ENCODE measurements at regions not wholly inside any gene's neighbourhood (a gene's known extent, or its start where the extent isn't known, plus 50 kb on each side); places are given as distances from the start of the nearest gene placed in this dataset.

DNA sequence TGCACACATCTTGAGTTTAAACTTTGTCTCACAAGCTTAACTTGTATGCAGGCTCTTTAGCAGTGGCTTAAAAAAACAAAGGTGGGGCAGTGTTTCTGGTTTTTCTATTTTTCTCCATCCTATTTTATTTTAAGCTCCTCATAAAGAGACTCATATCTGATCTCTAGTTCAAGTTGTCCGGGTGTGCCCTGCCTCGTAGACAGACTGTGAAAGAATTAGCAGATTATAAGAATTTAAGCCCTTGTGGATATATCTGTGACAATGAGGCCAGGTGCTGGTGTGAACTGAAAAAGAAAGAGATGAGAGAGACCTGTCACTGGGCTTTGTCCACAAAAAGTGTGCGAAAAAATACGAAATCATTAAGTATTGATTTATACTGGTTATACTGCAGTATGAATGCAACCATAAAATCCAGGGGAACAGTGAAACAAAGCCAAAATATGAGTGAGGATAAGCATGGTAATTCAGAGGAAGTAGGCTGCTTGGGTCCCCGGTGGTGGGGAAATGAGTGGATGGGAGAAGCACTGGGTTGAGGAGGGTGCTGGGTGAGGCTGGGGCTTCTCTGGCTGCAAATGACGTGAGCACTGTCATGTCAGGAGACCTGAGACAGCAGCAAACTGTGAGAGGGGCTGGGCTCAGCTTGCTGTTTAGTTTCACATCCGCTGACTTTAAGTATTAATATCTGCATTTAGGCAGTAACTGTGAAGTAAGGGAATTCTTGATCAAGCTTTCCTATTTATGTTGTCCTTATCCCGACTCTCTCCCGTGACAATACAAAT lies 179.7 kb upstream of the ANKRD55 start:
- Mint-ChIP-seq H3K9me3 (ENCODE audit: unreplicated experiment) (no peaks in the 10 kb centered on the region), H3K27me3 (ENCODE audit: unreplicated experiment) (no peaks in the 10 kb centered on the region), H3K27ac (ENCODE audit: unreplicated experiment) (no peak overlapping the region), H3K36me3 (ENCODE audit: unreplicated experiment) (peaks cover 5% of the 10 kb centered on the region), H3K4me1 (ENCODE audit: low read depth, unreplicated experiment) (peaks cover 3% of the 10 kb centered on the region), H3K4me3 (ENCODE audit: unreplicated experiment) (no peak overlapping the region)
- DNase-seq: no peak
- TF ChIP-seq, protein P1, sequence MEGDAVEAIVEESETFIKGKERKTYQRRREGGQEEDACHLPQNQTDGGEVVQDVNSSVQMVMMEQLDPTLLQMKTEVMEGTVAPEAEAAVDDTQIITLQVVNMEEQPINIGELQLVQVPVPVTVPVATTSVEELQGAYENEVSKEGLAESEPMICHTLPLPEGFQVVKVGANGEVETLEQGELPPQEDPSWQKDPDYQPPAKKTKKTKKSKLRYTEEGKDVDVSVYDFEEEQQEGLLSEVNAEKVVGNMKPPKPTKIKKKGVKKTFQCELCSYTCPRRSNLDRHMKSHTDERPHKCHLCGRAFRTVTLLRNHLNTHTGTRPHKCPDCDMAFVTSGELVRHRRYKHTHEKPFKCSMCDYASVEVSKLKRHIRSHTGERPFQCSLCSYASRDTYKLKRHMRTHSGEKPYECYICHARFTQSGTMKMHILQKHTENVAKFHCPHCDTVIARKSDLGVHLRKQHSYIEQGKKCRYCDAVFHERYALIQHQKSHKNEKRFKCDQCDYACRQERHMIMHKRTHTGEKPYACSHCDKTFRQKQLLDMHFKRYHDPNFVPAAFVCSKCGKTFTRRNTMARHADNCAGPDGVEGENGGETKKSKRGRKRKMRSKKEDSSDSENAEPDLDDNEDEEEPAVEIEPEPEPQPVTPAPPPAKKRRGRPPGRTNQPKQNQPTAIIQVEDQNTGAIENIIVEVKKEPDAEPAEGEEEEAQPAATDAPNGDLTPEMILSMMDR (IDR thresholded peaks at IDR 0.05; ENCODE audit: partially characterized antibody, unreplicated experiment): no peak

DNA sequence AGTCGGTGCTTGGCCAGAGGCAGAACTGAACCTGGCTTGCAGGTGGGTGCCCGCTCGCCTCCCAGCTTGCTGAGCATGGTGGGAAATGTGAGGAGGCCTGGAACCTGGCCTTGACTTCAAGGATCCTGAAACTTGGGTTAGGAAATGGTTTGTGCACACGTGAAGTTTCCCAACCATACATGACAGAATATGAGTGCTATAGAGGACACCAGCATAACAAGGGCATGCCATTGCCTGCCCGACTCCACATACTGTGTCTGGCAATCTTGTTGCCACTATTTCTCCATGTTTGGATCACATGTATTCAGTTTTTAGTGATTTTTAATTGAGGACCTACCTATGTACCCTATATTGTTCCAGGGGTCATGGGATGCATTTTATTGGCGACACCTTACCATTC lies 177.6 kb upstream of the ANKRD55 start:
- no peaks in the 10 kb centered on the region for H3K9me3 Mint-ChIP-seq (ENCODE audit: unreplicated experiment)
- H3K4me3 Mint-ChIP-seq (ENCODE audit: unreplicated experiment): no peak overlapping the region
- no peaks in the 10 kb centered on the region for H3K27me3 Mint-ChIP-seq (ENCODE audit: unreplicated experiment)
- H3K36me3 Mint-ChIP-seq (ENCODE audit: unreplicated experiment): no peaks in the 10 kb centered on the region
- no peak overlapping the region for H3K27ac Mint-ChIP-seq (ENCODE audit: unreplicated experiment)
- TF ChIP-seq, protein P1 (IDR thresholded peaks at IDR 0.05; ENCODE audit: partially characterized antibody, unreplicated experiment): no peak
- H3K4me1 Mint-ChIP-seq (ENCODE audit: low read depth, unreplicated experiment): peaks cover 8% of the 10 kb centered on the region
- DNase-seq: no peak

DNA sequence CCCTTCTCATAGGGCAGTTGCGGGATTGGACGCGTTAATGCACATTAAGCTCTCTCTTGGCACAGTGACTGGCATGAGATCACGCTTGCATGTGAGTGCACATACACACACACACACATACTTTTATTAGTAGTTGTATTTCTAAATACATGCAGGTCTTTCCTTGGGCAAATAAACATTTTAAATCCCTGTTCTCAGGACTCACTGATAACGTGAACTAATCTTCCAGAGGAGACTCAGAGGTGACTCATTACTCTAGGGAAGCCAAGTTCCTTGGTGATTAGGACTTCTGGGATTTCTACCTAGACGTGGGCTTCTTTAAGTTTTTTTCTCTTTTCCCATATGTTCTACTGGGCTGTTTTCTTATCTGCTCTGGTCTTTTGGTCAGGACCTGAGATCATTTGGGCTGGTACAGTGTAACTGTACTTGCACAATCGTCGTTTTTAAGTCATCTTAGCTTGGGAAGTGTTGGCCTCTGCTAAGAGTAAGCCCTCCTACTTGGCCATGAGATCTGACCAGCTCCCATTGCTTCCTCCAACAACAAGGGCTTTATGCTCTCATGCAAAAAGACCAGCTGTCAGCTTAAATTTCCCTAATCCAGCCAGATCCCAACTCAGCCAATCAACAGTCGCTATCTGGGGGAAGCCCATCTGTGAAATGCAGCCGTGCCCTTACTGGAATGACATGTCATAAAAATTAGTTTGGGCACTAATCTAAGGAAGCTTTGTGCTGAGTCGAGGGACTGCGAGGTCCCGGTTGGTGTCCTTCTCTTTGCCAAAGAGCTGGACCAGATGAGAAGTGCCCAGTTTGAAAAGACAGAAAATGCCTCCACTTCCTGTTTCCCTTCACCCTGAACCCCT lies 176.4 kb upstream of the ANKRD55 start:
- no peak overlapping the region for H3K27ac Mint-ChIP-seq (ENCODE audit: unreplicated experiment)
- H3K4me3 Mint-ChIP-seq (ENCODE audit: unreplicated experiment): no peak overlapping the region
- H3K36me3 Mint-ChIP-seq (ENCODE audit: unreplicated experiment): no peaks in the 10 kb centered on the region
- peaks cover 15% of the 10 kb centered on the region for H3K4me1 Mint-ChIP-seq (ENCODE audit: low read depth, unreplicated experiment)
- no peak for DNase-seq
- no peaks in the 10 kb centered on the region for H3K9me3 Mint-ChIP-seq (ENCODE audit: unreplicated experiment)
- TF ChIP-seq, protein P1 (IDR thresholded peaks at IDR 0.05; ENCODE audit: partially characterized antibody, unreplicated experiment): no peak
- H3K27me3 Mint-ChIP-seq (ENCODE audit: unreplicated experiment): no peaks in the 10 kb centered on the region

DNA sequence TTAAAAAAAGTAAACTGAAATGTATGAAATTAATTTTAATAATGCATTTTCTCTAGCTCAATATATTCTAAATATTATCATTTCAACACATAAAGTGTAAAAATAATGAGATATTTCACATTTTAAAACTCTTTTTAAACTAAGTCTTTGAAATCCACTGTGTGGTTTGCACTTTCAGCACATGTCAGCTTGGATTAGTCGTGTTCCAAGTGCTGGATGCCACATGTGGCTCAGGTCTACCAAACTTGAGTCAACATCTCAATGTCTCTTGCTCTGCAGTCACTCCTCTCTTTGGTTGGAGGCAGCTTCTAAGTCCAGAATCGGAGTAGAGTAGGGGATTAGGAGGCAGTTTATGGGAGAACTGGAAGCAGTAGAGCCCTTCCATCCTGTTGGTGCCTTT lies 173.7 kb upstream of the ANKRD55 start:
- H3K36me3 Mint-ChIP-seq (ENCODE audit: unreplicated experiment): no peaks in the 10 kb centered on the region
- H3K4me3 Mint-ChIP-seq (ENCODE audit: unreplicated experiment): no peak overlapping the region
- H3K27me3 Mint-ChIP-seq (ENCODE audit: unreplicated experiment): no peaks in the 10 kb centered on the region
- peaks cover 15% of the 10 kb centered on the region for H3K4me1 Mint-ChIP-seq (ENCODE audit: low read depth, unreplicated experiment)
- no peaks in the 10 kb centered on the region for H3K9me3 Mint-ChIP-seq (ENCODE audit: unreplicated experiment)
- H3K27ac Mint-ChIP-seq (ENCODE audit: unreplicated experiment): no peak overlapping the region
- TF ChIP-seq, protein P1 (IDR thresholded peaks at IDR 0.05; ENCODE audit: partially characterized antibody, unreplicated experiment): no peak
- no peak for DNase-seq

DNA sequence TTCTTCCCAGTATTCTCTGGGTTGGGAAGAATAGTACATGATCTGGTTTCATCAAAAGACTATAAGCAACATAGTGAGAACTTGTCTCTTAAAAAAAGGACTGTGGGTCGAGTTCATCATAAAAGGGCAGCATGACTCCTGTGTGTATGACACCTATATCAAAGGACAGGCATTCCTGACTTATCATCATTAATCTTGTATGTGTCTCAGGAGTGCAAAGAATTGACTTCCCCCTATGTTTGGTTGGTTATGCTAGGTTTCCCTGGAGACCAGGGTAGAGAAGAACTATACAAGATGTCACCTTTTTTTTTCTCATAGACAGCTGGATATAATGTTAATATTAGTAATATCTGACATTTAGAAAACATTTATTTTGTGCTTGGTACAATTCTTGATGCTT lies 173.1 kb upstream of the ANKRD55 start:
- no peaks in the 10 kb centered on the region for H3K36me3 Mint-ChIP-seq (ENCODE audit: unreplicated experiment)
- peaks cover 15% of the 10 kb centered on the region for H3K4me1 Mint-ChIP-seq (ENCODE audit: low read depth, unreplicated experiment)
- DNase-seq: no peak
- no peaks in the 10 kb centered on the region for H3K27me3 Mint-ChIP-seq (ENCODE audit: unreplicated experiment)
- H3K4me3 Mint-ChIP-seq (ENCODE audit: unreplicated experiment): no peak overlapping the region
- TF ChIP-seq, protein P1 (IDR thresholded peaks at IDR 0.05; ENCODE audit: partially characterized antibody, unreplicated experiment): no peak
- H3K9me3 Mint-ChIP-seq (ENCODE audit: unreplicated experiment): no peaks in the 10 kb centered on the region
- no peak overlapping the region for H3K27ac Mint-ChIP-seq (ENCODE audit: unreplicated experiment)

All from glutamatergic neuron (in vitro differentiated cells).